HG03460 (cell line): ENCODE measurements at regions not wholly inside any gene's neighbourhood (a gene's known extent, or its start where the extent isn't known, plus 50 kb on each side); places are given as distances from the start of the nearest gene placed in this dataset.

Source experiments
- ATAC-seq: cut with Tn5 transposase; IDR thresholded peaks from one replicate; pipeline ENCODE4 v1.9.1; 2021; ENCODE audit not compliant: unreplicated experiment

DNA sequence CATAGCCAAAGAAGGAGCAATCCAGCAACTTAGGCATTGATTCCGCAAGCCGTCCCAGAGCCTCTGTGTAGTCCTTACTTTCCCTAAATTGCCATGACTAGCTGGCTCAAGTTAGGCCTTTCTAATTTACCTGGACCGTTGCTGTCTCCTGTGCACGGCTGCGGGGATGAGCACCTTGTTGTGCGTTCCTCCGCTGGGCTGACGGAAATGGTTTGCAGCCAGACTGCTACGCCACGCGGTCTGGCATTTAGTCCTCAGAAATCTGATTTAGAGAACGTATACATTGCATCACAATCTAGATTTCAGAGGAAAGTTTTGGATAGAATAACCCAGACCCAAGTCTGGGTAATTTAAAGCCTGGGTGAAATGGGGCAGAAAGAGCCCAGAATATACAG, 133.2 kb upstream of the ARHGAP5 start:
- ATAC-seq = no peak

DNA sequence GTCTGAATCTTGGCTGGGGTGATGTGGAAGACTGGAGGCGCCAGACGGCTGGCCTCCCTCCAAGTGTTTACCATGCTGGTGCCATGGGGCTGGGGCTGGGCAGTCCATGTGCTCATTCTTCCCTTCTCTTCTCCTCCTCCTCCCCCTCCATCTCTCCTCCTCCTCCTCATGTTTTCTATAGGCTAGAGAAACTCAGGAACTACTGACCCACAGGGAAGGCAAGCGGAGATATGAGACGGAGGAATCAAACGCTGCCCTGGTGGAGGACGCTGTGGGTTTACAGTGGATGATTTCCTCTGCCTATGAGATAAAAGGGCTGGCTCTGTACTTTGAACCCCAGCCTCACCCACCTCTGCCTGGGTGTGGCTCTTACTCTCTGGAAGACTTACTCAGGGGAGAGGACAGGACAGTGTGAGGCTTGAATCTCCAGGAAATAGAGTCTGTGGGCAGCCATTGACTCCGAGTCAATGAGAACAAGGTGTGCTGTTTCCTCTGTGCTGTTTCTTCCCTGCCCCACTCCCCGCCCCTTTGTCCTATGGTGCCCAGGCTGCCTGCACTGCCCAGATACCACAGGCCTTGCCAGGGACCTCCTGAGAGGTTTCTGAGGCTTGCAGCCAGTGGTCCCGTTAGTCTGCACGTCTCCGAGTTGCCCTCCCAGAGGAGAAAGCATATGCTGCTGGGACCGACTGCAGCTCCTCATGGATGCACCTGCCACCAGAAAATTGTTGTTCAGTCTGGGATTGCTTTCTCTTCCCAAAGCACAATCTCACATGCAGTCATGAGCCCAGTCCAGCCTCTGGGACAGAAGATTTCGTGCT, 132.6 kb upstream of the ARHGAP5 start:
- ATAC-seq = no peak

DNA sequence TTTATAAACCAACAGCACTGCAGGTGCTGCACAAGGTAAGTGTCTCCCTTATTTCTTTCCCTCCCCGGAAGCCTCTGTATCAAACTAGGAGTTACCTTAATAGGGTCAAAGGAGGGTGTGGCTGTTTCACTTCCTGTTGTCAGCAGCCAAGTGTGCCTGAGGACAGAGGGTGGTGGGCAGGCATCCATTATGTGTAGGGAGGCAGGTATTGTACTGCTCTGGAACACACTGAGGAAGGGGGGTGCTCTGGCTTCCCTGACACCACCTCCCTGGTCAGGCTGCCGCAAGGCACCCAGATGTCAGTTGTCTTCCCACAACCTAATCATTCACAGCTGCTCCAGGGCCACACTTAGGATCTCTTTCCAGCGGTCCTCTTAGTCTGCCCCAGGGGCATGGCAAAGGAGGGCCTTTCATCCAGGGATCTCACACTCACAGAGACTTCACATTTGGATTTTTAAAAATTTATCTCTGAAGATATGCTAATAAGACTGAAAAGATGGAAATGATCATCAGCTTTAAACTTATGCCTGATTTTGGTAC, 132.0 kb upstream of the ARHGAP5 start:
- ATAC-seq = no peak

DNA sequence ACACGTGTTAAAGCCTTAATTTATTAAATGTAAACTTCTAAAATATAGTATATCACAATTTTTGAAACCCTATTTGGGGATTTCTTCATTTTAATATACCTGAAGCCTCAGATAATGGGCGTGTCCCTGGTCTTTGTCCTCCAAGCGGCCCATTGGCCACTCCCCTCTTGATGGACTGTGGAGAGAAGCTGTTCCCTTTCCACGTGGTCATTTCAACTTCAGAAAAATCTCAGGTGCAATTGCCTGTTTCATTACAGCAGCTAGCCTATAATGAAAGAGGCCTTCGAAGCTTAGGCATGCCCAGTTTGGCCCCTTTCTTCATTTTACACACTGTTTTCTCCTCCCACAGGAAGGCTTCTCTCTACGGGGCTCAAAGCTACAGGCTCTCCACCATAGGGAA, 131.4 kb upstream of the ARHGAP5 start:
- ATAC-seq = no peak

GRCh38 chr14:31947076-31947475, 130.0 kb upstream of the ARHGAP5 start:
- no peak for ATAC-seq

DNA sequence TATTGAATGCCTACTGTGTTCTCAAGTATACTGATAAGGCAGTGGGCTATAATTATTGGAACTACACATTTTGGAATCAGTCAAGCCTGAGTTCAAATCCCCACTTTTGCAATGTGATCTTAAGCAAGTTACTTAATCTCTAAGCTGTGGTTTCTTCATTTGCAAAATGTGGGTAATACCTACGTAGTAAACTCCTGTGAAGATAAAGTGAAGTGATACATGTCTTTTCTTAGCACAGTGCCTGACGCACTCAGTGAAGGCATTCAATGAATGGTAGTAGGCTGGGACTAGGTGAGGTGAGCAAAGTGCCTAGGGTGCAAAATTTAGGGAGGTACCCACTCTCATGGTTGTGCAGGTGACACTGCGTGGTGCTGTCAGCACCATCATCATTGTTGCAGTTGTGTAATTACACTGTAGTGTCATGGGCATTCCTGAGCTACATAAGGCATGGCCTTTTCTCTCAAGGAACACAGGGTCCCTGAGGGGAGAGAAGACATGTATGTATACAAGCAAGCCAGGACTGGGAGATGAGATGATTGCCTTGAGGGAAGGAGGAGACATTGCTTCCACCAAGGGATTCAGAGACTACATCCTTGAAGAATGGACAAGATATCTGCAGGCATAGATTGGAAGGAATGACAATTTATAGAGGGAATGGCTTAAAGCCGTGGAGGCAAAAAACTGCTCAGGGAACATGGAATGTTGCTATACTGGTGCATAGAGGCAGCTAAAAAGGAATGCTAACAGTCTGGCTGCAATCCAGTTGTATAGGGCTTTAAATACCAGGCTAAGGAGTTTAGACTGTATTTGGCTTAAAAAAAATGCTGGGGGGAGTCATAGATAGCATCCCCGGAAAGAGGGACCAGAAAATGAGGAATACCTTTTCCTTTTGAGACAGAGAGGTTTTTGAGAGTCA, 129.2 kb upstream of the ARHGAP5 start:
- ATAC-seq = no peak

- no peak for ATAC-seq
These were observed 127.4 kb upstream of the ARHGAP5 start for GRCh38 chr14:31949709-31950108.

DNA sequence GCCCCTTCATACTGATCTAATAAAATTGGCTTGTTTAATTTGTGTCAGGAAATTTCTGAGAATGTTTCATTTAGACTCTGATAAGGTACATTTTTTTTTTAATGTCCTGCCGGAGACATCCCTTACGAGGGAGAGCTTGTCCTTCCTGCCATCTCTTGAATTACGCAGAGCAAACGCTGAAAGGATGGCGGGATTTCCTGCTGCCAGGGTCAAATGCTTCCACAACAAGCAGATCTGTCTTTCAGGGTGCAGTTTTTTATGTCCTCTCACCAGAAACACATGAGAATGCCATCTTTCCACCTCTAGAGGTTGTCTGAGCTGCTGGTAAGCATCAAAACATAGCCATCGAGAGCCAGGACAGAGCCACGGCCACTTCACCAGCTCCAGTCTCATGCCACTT, 126.8 kb upstream of the ARHGAP5 start:
- ATAC-seq = no peak

- ATAC-seq = no peak
These were observed 126.1 kb upstream of the ARHGAP5 start for GRCh38 chr14:31950764-31951637.

DNA sequence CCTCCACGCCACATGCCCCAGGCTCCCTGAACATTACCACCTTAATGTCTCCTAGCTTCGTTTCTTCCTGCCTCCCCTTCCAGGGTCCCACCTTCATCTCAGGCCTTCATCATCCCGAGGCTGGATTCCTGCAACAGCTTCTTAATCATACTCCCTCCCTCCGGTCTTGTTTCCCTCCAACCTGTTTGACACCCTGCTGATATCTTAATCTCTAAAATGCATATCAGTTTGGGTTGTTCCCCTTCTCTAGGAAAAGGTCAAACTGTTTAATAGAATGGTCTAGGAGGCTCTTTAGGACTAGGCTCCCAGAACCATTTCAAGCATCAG, 125.5 kb upstream of the ARHGAP5 start:
- no peak for ATAC-seq

GRCh38 chr14:31952573-31952972, 124.5 kb upstream of the ARHGAP5 start:
- no peak for ATAC-seq

DNA sequence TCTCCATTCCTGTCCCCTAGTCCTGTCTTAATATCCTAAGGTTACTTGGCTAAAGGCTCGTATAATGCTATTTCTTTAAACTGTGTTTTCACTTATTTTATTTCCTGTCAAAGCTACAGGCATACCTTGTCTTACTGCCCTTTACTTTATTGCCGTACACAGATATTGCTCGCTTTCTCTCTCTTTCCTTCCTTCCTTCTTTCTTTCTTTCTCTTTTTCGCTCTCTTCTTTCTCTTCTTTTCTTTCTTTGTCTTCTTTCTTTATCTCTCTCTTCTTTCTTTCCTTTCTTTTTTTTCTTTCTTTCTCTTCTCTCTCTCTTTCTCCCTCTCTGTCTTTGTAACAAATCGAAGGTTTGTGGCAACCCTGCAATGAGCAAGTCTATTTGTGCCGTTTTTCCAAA, 123.9 kb upstream of the ARHGAP5 start:
- no peak for ATAC-seq

DNA sequence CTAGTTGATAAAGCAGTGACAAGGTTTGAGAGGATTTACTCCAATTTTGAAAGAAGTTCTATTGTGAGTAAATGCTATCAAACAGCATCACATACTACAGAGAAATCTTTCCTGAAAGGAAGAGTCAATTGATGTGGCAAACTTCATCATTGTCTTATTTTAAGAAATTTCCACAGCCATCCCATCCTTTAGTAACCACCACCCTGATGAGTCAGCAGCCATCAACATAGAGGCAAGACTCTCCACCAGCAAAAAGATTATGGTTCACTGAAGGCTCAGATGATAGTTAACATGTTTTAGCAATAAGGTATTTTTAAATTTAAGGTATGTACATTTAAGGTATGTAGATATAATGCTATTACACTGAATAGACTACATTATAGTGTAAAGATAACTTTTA, 122.1 kb upstream of the ARHGAP5 start:
- no peak for ATAC-seq

GRCh38 chr14:31955936-31956579, 121.0 kb upstream of the ARHGAP5 start:
- no peak for ATAC-seq

DNA sequence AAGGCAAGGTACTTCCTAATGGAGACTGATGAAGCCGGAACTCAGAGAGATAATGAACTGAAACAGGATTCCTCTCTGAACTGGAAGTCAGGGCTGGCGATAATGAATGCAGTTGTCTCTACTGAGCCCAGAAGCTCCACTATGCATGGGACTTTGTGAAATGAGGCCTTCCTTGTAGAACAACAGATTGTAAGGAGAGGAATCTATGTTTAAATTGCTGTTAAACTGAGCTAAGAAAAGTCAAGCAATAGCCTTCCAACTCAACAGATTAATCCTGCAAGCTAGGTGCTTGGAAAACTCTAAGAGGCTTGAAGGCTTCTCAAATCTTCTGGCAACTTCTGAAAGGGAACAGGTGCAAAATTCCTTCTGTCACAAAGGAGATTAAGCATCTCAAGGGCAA, 119.5 kb upstream of the ARHGAP5 start:
- ATAC-seq = no peak

GRCh38 chr14:31960039-31960438, 117.1 kb upstream of the ARHGAP5 start:
- ATAC-seq = no peak

- ATAC-seq = no peak
These were observed 115.2 kb upstream of the ARHGAP5 start for GRCh38 chr14:31961896-31962295.

DNA sequence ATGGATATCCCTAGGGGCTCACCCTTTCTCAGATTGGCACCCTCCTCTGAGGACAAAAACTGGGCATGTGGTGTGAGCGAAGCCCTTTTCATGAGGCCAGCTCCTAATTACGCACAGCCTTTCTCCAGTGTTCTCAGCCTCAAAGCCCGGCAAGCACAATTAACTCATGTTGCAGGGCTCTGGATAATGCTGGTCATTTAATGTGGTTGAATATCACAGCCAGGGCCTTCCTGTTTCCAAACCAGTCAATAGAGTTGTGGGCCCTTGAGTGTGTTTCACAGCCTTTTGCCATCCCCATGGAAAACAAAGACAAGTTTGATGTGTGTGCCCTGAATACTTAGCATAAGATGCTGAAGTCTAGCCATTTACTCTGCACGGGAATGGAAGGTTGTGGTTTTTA, 114.2 kb upstream of the ARHGAP5 start:
- ATAC-seq = no peak

DNA sequence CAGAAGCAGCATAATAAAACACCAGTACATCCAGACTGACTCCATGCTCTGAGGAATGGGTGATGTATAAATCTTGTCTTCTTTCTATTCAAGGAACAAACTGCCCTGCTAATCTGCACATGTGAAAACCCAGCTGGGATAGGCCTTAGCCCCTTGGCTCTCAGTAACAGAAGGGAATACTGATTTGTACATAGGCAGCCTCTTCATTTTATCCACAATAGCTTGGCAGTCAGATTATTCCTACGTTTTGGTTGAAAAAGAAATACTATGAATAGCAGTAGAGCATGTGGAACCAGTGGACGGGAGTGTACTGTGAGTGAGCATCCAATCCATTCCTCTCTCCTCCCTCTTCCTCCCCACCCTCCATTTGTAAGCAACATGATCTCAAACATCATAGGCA, 113.5 kb upstream of the ARHGAP5 start:
- no peak for ATAC-seq

DNA sequence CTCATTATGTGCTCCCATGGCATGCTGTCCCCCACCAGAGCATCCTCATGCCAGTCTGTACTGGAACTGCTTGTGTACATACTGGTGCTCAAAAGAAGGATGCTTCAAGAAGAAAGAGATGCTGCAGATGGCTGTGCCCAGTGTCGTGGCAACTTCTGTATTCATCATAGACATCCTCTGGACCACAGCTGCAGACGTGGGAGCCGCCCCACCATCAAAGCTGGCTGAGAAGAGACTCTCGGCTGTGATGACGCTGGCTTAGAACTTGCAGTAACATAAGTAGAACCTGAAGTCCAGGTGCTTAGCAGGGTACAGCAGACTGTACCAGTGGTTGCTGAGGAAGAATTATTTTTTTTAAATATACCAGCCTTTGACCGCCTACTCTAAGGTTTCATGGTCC, 112.6 kb upstream of the ARHGAP5 start:
- ATAC-seq = no peak
